ENCODE measurements at regions not wholly inside any gene's neighbourhood (a gene's known extent, or its start where the extent isn't known, plus 50 kb on each side); places are given as distances from the start of the nearest gene placed in this dataset.

GRCh38 chr17:79434215-79434614 is 176.6 kb downstream of the RBFOX3 start:
- no peak for TF ChIP-seq GATA3 (IDR thresholded peaks at IDR 0.05; ENCODE audit: low read depth, low read length)
- TF ChIP-seq GATA2 (IDR thresholded peaks at IDR 0.05; ENCODE audit: low read depth, low read length): no peak

GRCh38 chr17:79433379-79433778 is 177.5 kb downstream of the RBFOX3 start:
- TF ChIP-seq GATA3 (IDR thresholded peaks at IDR 0.05; ENCODE audit: low read depth, low read length) (no peak), GATA2 (IDR thresholded peaks at IDR 0.05; ENCODE audit: low read depth, low read length) (no peak)

- TF ChIP-seq GATA3 (IDR thresholded peaks at IDR 0.05; ENCODE audit: low read depth, low read length) (no peak), GATA2 (IDR thresholded peaks at IDR 0.05; ENCODE audit: low read depth, low read length) (no peak)
Observed at GRCh38 chr17:79431175-79431574, 179.7 kb downstream of the RBFOX3 start.

GRCh38 chr17:79429864-79430494 is 180.9 kb downstream of the RBFOX3 start:
- TF ChIP-seq GATA2 (IDR thresholded peaks at IDR 0.05; ENCODE audit: low read depth, low read length): no peak
- TF ChIP-seq GATA3 (IDR thresholded peaks at IDR 0.05; ENCODE audit: low read depth, low read length): no peak

- TF ChIP-seq GATA2 (IDR thresholded peaks at IDR 0.05; ENCODE audit: low read depth, low read length) (no peak), GATA3 (IDR thresholded peaks at IDR 0.05; ENCODE audit: low read depth, low read length) (no peak)
Observed at GRCh38 chr17:79428988-79429387, 181.9 kb downstream of the RBFOX3 start.

- TF ChIP-seq GATA3 (IDR thresholded peaks at IDR 0.05; ENCODE audit: low read depth, low read length) (no peak), GATA2 (IDR thresholded peaks at IDR 0.05; ENCODE audit: low read depth, low read length) (no peak)
Observed at GRCh38 chr17:79427621-79428539, 183.0 kb downstream of the RBFOX3 start.

- TF ChIP-seq GATA2 (IDR thresholded peaks at IDR 0.05; ENCODE audit: low read depth, low read length) (no peak), GATA3 (IDR thresholded peaks at IDR 0.05; ENCODE audit: low read depth, low read length) (no peak)
Observed at GRCh38 chr17:79425686-79426085, 185.2 kb downstream of the RBFOX3 start.

GRCh38 chr17:79424471-79425185 is 186.2 kb downstream of the RBFOX3 start:
- TF ChIP-seq GATA2 (IDR thresholded peaks at IDR 0.05; ENCODE audit: low read depth, low read length): no peak
- no peak for TF ChIP-seq GATA3 (IDR thresholded peaks at IDR 0.05; ENCODE audit: low read depth, low read length)

GRCh38 chr17:79423811-79424465 is 186.9 kb downstream of the RBFOX3 start:
- TF ChIP-seq GATA3 (IDR thresholded peaks at IDR 0.05; ENCODE audit: low read depth, low read length) (no peak), GATA2 (IDR thresholded peaks at IDR 0.05; ENCODE audit: low read depth, low read length) (no peak)

- TF ChIP-seq GATA3 (IDR thresholded peaks at IDR 0.05; ENCODE audit: low read depth, low read length) (no peak), GATA2 (IDR thresholded peaks at IDR 0.05; ENCODE audit: low read depth, low read length) (no peak)
Observed at GRCh38 chr17:79422236-79422635, 188.6 kb downstream of the RBFOX3 start.

- TF ChIP-seq GATA3 (IDR thresholded peaks at IDR 0.05; ENCODE audit: low read depth, low read length) (no peak), GATA2 (IDR thresholded peaks at IDR 0.05; ENCODE audit: low read depth, low read length) (no peak)
Observed at GRCh38 chr17:79420318-79421243, 190.3 kb downstream of the RBFOX3 start.

GRCh38 chr17:79417476-79417988 is 193.3 kb downstream of the RBFOX3 start:
- TF ChIP-seq GATA3 (IDR thresholded peaks at IDR 0.05; ENCODE audit: low read depth, low read length) (no peak), GATA2 (IDR thresholded peaks at IDR 0.05; ENCODE audit: low read depth, low read length) (no peak)

GRCh38 chr17:79415909-79416308 is 194.9 kb downstream of the RBFOX3 start:
- TF ChIP-seq GATA3 (IDR thresholded peaks at IDR 0.05; ENCODE audit: low read depth, low read length) (no peak), GATA2 (IDR thresholded peaks at IDR 0.05; ENCODE audit: low read depth, low read length) (no peak)

Data from SH-SY5Y (cell line).